Tibial nerve (tissue), 4 donors: ENCODE measurements at regions not wholly inside any gene's neighbourhood (a gene's known extent, or its start where the extent isn't known, plus 50 kb on each side); places are given as distances from the start of the nearest gene placed in this dataset.

Source experiments
- CTCF ChIP-seq, 5 experiments: fragments of 200-600 bp in 3 of 5; fragments of 450-650 bp in 2 of 5; sonication (generic) in 3 of 5; IDR thresholded peaks; one replicate each; pipeline ENCODE4 v1.5.1; 2016 to 2019; ENCODE audit warnings: antibody characterized with exemption in 5 of 5, mild to moderate bottlenecking in 3 of 5, moderate library complexity in 2 of 5
- EP300 ChIP-seq, 2 donors: sonication (generic); formaldehyde crosslinking; IDR thresholded peaks; one replicate each; pipeline ENCODE4 v1.6.1; 2017; ENCODE audit warnings: antibody characterized with exemption in 2 of 2, mild to moderate bottlenecking in 1 of 2
- POLR2A ChIP-seq, 2 donors: fragments of 450-650 bp; IDR thresholded peaks; one replicate each; pipeline ENCODE4 v1.6.1; 2017; ENCODE audit warnings: antibody characterized with exemption in 2 of 2, mild to moderate bottlenecking in 2 of 2, moderate library complexity in 2 of 2

DNA sequence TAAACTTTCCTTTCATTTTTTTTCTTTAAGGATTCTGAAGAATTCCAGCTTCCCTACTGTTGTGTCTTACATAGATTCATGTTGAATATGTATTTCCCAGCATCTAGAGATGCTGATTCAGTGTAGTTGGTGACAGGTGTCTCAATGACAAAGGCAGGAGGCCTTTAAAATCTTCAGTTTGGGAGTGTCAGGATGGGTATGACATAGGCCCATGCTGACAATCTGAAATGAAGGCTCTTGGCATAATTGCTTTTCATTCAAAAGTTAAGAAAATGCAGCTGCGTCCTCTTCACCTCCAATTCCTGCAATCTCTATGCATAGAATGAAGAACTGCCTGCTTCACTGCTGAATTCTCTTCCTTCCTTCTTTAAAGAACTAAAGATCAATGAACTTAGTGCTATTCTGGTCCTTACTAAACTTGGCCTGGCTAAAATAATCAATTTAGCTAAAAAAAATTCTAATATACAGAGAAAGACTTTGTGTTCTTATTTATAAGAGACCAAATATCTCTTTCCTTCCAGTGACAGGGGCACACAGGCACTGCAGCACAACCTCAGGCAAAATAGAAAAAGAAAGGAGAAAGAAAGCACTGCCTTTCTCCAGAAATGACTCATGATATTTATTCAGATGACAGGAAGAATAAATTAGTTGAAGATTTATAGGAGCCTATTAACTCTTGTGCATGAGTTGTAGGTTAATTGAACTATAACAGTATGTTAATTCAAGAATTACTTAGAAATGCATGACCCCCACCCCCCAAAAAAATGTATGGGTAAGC is 152.6 kb upstream of the GBE1 start:
- TF ChIP-seq CTCF (IDR thresholded peaks at IDR 0.05) = no peak
- TF ChIP-seq POLR2A (IDR thresholded peaks at IDR 0.05) = no peak
- no peak for TF ChIP-seq EP300 (IDR thresholded peaks at IDR 0.05)
